K562 (cell line): ENCODE measurements at regions not wholly inside any gene's neighbourhood (a gene's known extent, or its start where the extent isn't known, plus 50 kb on each side); places are given as distances from the start of the nearest gene placed in this dataset.
A peak's percentile ranks its signal among the peaks of the same experiment; 100 is the strongest.

Experiments
- ATAC-seq: fragments of 200-7000 bp; cut with Tn5 transposase; 3 replicates; pipeline ENCODE4 v1.9.1; 2020; ENCODE audit warnings: moderate library complexity
- BruUV-seq: library from RNA; stranded (reverse); fragments of 400-500 nt; replicated peaks from 2 replicates; lab custom pipeline; 2021; lab: Mats Ljungman, UMichigan
- CTCF ChIA-PET: fragments of 300-600 bp; formaldehyde crosslinking; extraction: SDS; loops from one replicate; lab custom pipeline; 2021; ENCODE audit warnings: low intra/inter-chr PET ratio; lab: Yijun Ruan, JAX
- POLR2A ChIA-PET: fragments of 300-600, 350-650 bp; sonication (Branson Sonifier 250); formaldehyde crosslinking; extraction: SDS; loops from one replicate; lab custom pipeline; 2021; ENCODE audit warnings: antibody characterized with exemption, inconsistent platforms; lab: Yijun Ruan, JAX
- DNase-seq, 4 experiments: peaks; one replicate each; pipeline versions ENCODE4 v3.0.0 to v3.0.0-alpha.2; 2011 to 2018; ENCODE audit warnings: low spot score in 3 of 4, mixed read lengths in 3 of 4; ENCODE audit errors: extremely low read depth in 1 of 4
- FAIRE-seq: peaks from 2 replicates; lab custom pipeline; 2011; peaks lifted over from hg19 to GRCh38; lab: Jason Lieb, UNC
- H2AFZ ChIP-seq: 2 replicates; pipeline ENCODE4 v1.6.0; 2011; ENCODE audit warnings: low read depth, low read length, control low read depth, inconsistent platforms
- H3K27ac ChIP-seq: fragments of 200-600 bp; 3 replicates; pipeline ENCODE4 v1.8.0; 2011; ENCODE audit warnings: low read depth, mild to moderate bottlenecking, control low read depth, inconsistent platforms, low read length, moderate library complexity, mixed read lengths; ENCODE audit errors: extremely low read depth
- H3K27me3 ChIP-seq, 2 experiments: fragments of 300-600 bp in 1 of 2; 2 replicates in 1 of 2; 3 replicates in 1 of 2; pipeline versions ENCODE4 v1.6.0 to v1.8.0; 2011; ENCODE audit warnings: inconsistent platforms in 2 of 2, low read length in 2 of 2, mild to moderate bottlenecking in 1 of 2, mixed read lengths in 1 of 2, moderate library complexity in 1 of 2; ENCODE audit not compliant: control insufficient read depth in 2 of 2, insufficient read depth in 2 of 2
- H3K36me3 ChIP-seq: fragments of 300-600 bp; 3 replicates; pipeline ENCODE4 v1.8.0; 2011; ENCODE audit warnings: mild to moderate bottlenecking, low read length, inconsistent platforms; ENCODE audit not compliant: control insufficient read depth, insufficient read depth
- H3K4me1 ChIP-seq, 2 experiments: fragments of 200-600 bp in 1 of 2; replicated peaks in 1 of 2; 2 replicates in 1 of 2; 3 replicates in 1 of 2; pipeline versions ENCODE4 v1.5.1 to v1.8.0; 2011; ENCODE audit warnings: inconsistent platforms in 2 of 2, low read length in 2 of 2, mild to moderate bottlenecking in 1 of 2, mixed read lengths in 1 of 2, moderate library complexity in 1 of 2; ENCODE audit not compliant: control insufficient read depth in 2 of 2, insufficient read depth in 2 of 2
- H3K4me2 ChIP-seq: 2 replicates; pipeline ENCODE4 v1.6.1; 2011; ENCODE audit warnings: low read length, control low read depth, inconsistent platforms, mixed read lengths; ENCODE audit not compliant: insufficient read depth
- H3K4me3 ChIP-seq: fragments of 200-600 bp; sonication (generic), shearing (Covaris generic); 2 replicates; pipeline ENCODE4 v1.5.1; 2016; ENCODE audit warnings: control low read depth, inconsistent platforms
- H3K79me2 ChIP-seq: fragments of 200-600 bp; 3 replicates; pipeline ENCODE4 v1.8.0; 2011; ENCODE audit warnings: low read length, inconsistent platforms; ENCODE audit not compliant: control insufficient read depth, insufficient read depth
- H3K9ac ChIP-seq, 2 experiments: 2 replicates each; pipeline versions ENCODE4 v1.6.0 to v1.6.1; 2011; ENCODE audit warnings: low read depth in 2 of 2, low read length in 2 of 2, control low read depth in 1 of 2, inconsistent platforms in 1 of 2, mild to moderate bottlenecking in 1 of 2, mixed read lengths in 1 of 2; ENCODE audit not compliant: insufficient read depth in 1 of 2
- H3K9me1 ChIP-seq: one replicate; pipeline ENCODE4 v1.6.0; 2011; ENCODE audit warnings: inconsistent platforms, mild to moderate bottlenecking, low read length, moderate library complexity; ENCODE audit not compliant: control insufficient read depth, insufficient read depth
- H3K9me3 ChIP-seq: replicated peaks from 2 replicates; pipeline ENCODE4 v1.5.1; 2011; ENCODE audit warnings: low read depth, low read length, inconsistent platforms; ENCODE audit not compliant: control insufficient read depth, insufficient read depth
- H4K20me1 ChIP-seq: replicated peaks from 2 replicates; pipeline ENCODE4 v1.6.1; 2011; ENCODE audit warnings: low read length, inconsistent platforms, mixed read lengths; ENCODE audit not compliant: control insufficient read depth, insufficient read depth
- ADNP ChIP-seq: fragments of 200-800 bp; sonication (Bioruptor generic); IDR thresholded peaks from 2 replicates; pipeline ENCODE4 v1.6.1; 2016; ENCODE audit warnings: missing genetic modification characterization, missing compliant biosample characterization
- AFF1 ChIP-seq, 2 experiments: fragments of 450-650 bp; IDR thresholded peaks; 2 replicates each; pipeline ENCODE4 v1.6.1; 2018; ENCODE audit warnings: mild to moderate bottlenecking in 2 of 2, low read depth in 1 of 2; ENCODE audit not compliant: partially characterized antibody in 2 of 2
- IRF2 ChIP-seq: sonication (generic); formaldehyde crosslinking; IDR thresholded peaks from 2 replicates; pipeline ENCODE4 v1.8.1; 2022; ENCODE audit warnings: mild to moderate bottlenecking, missing genetic modification reagents
- KHSRP ChIP-seq: fragments of 450-650 bp; IDR thresholded peaks from 2 replicates; pipeline ENCODE4 v1.6.1; 2017
- RBM25 ChIP-seq: fragments of 200-400 bp; formaldehyde crosslinking; IDR thresholded peaks from 2 replicates; pipeline ENCODE4 v1.6.1; 2018; ENCODE audit warnings: low read length, low read depth, moderate library complexity; ENCODE audit not compliant: severe bottlenecking
- ZNF23 ChIP-seq: fragments of 250-450 bp; sonication (Bioruptor Pico); IDR thresholded peaks from 2 replicates; pipeline ENCODE4 v1.4.0; 2020; ENCODE audit warnings: mild to moderate bottlenecking
- in situ Hi-C: fragments of 300-500 bp; cut with MboI; formaldehyde crosslinking; loops from 4 replicates; pipeline ENCODE4 v1.15.0; 2018; ENCODE audit warnings: inconsistent platforms, mixed read lengths
- intact Hi-C: fragments of 100-400 bp; cut with micrococcal nuclease; formaldehyde crosslinking; loops from 2 replicates; pipeline ENCODE4 v1.14.2; 2022

GRCh38 chr1:47672622-47673021 is 234.8 kb downstream of the FOXD2 start:
- no TSS peak for BruUV-seq
- no peak overlapping the region for H2AFZ ChIP-seq
- H3K9me1 ChIP-seq = no peaks in the 10 kb centered on the region
- H3K9ac ChIP-seq = no peak overlapping the region
- no peaks in the 10 kb centered on the region for H3K4me1 ChIP-seq
- ATAC-seq (no peak), FAIRE-seq (no peak), DNase-seq (no peak)
- ChIA-PET POLR2A (no interaction called here), CTCF (no interaction called here)
- no peaks in the 10 kb centered on the region for H3K9me3 ChIP-seq
- no peaks in the 10 kb centered on the region for H3K79me2 ChIP-seq
- no peaks in the 10 kb centered on the region for H3K36me3 ChIP-seq
- in situ Hi-C loops = no loop called here
- H4K20me1 ChIP-seq = no peaks in the 10 kb centered on the region
- H3K27me3 ChIP-seq = peaks cover 10 to 25% of the 10 kb centered on the region in 2 experiments; a peak in 4 of 5 replicates
- H3K4me3 ChIP-seq = no peak overlapping the region
- no peak overlapping the region for H3K4me2 ChIP-seq
- no peak overlapping the region for H3K27ac ChIP-seq
- TF ChIP-seq AFF1 (IDR thresholded peaks at IDR 0.05; ENCODE audit: low read depth in 1 of 2, partially characterized antibody in 2 of 2) = no peak
- TF ChIP-seq ZNF23 (CRISPR knock-in tag) = no peak
- no peak for TF ChIP-seq ADNP (tag)
- no peak for TF ChIP-seq KHSRP
- no peak for TF ChIP-seq IRF2 (CRISPR knock-in tag)
- TF ChIP-seq RBM25 = peak; percentile 13
- intact Hi-C loops = no loop called here
